Neural cell (in vitro differentiated cells): ENCODE measurements at regions not wholly inside any gene's neighbourhood (a gene's known extent, or its start where the extent isn't known, plus 50 kb on each side); places are given as distances from the start of the nearest gene placed in this dataset.
"Not testable (repeated sequence)": the region's sequence is repeated elsewhere in the genome, so short reads cannot be mapped to it uniquely, and the experiment has no call there.

Source experiments
- H2AFZ ChIP-seq: fragments of 200-600, 300-800 bp; sonication (generic), shearing (Covaris generic); 2 replicates; pipeline ENCODE4 v1.6.0; 2014; ENCODE audit warnings: low read depth, mild to moderate bottlenecking, antibody characterized with exemption, low read length, moderate library complexity
- H3F3A ChIP-seq: fragments of 200-600 bp; shearing (Covaris generic); 2 replicates; pipeline ENCODE4 v1.6.1; 2016; ENCODE audit warnings: mild to moderate bottlenecking, moderate library complexity, mixed read lengths, antibody characterized with exemption, low read length; ENCODE audit not compliant: insufficient read depth, poor library complexity, severe bottlenecking
- H3K27ac ChIP-seq: fragments of 200-600, 300-800 bp; sonication (generic), shearing (Covaris generic); 2 replicates; pipeline ENCODE4 v1.5.1; 2014; ENCODE audit warnings: mild to moderate bottlenecking, low read length, moderate library complexity
- H3K27me3 ChIP-seq: fragments of 300-800, 200-600 bp; sonication (generic), shearing (Covaris generic); 2 replicates; pipeline ENCODE4 v1.6.0; 2014; ENCODE audit warnings: mild to moderate bottlenecking, low read depth, low read length, moderate library complexity; ENCODE audit not compliant: insufficient read depth
- H3K36me3 ChIP-seq: fragments of 300-800, 200-600 bp; sonication (generic), shearing (Covaris generic); 2 replicates; pipeline ENCODE4 v1.5.1; 2014; ENCODE audit warnings: mild to moderate bottlenecking, antibody characterized with exemption, low read length, moderate library complexity; ENCODE audit not compliant: insufficient read depth
- H3K4me2 ChIP-seq: fragments of 300-800, 200-600 bp; sonication (generic), shearing (Covaris generic); 2 replicates; pipeline ENCODE4 v1.6.0; 2014; ENCODE audit warnings: mild to moderate bottlenecking, low read length
- H3K4me3 ChIP-seq: fragments of 300-800, 200-600 bp; sonication (generic), shearing (Covaris generic); 2 replicates; pipeline ENCODE4 v1.5.1; 2014; ENCODE audit warnings: mild to moderate bottlenecking, low read length, moderate library complexity
- H3K79me2 ChIP-seq: fragments of 200-600 bp; shearing (Covaris generic); replicated peaks from 2 replicates; pipeline ENCODE4 v1.6.0; 2014; ENCODE audit warnings: mild to moderate bottlenecking, low read length, moderate library complexity; ENCODE audit not compliant: insufficient read depth
- H3K9ac ChIP-seq: fragments of 300-800, 200-600 bp; sonication (generic), shearing (Covaris generic); 2 replicates; pipeline ENCODE4 v1.6.1; 2016; ENCODE audit warnings: mild to moderate bottlenecking, low read length, mixed read lengths
- H3K9me2 ChIP-seq: fragments of 200-600 bp; shearing (Covaris generic); 2 replicates; pipeline ENCODE4 v1.6.1; 2016; ENCODE audit warnings: mild to moderate bottlenecking, low read length, mixed read lengths; ENCODE audit not compliant: insufficient read depth
- H3K9me3 ChIP-seq: fragments of 200-600, 300-800 bp; sonication (generic), shearing (Covaris generic); 2 replicates; pipeline ENCODE4 v1.6.1; 2016; ENCODE audit warnings: mild to moderate bottlenecking, mixed run types, low read length, moderate library complexity, mixed read lengths
- H4K20me1 ChIP-seq: fragments of 200-600 bp; shearing (Covaris generic); 2 replicates; pipeline ENCODE4 v1.6.1; 2016; ENCODE audit warnings: mild to moderate bottlenecking, mixed run types; ENCODE audit not compliant: insufficient read depth
- EP300 ChIP-seq: fragments of 450-650 bp; conservative IDR thresholded peaks from 2 replicates; pipeline ENCODE4 v1.6.1; 2014; ENCODE audit warnings: antibody characterized with exemption, mild to moderate bottlenecking, moderate library complexity; ENCODE audit not compliant: poor library complexity, severe bottlenecking
- EZH2 ChIP-seq: fragments of 200-600, 300-800 bp; shearing (Covaris generic), sonication (generic); IDR thresholded peaks from 2 replicates; pipeline ENCODE4 v1.6.1; 2014; ENCODE audit warnings: antibody characterized with exemption, low read length, borderline replicate concordance, mild to moderate bottlenecking; ENCODE audit not compliant: insufficient read depth, poor library complexity, severe bottlenecking
- MXI1 ChIP-seq: fragments of 450-650 bp; conservative IDR thresholded peaks from 2 replicates; pipeline ENCODE4 v1.6.1; 2014; ENCODE audit warnings: antibody characterized with exemption, mild to moderate bottlenecking; ENCODE audit not compliant: poor library complexity, severe bottlenecking
- POLR2AphosphoS5 ChIP-seq: IDR thresholded peaks from 2 replicates; pipeline ENCODE4 v1.6.1; 2012
- RAD21 ChIP-seq: fragments of 450-650 bp; conservative IDR thresholded peaks from 2 replicates; pipeline ENCODE4 v1.6.1; 2014; ENCODE audit warnings: antibody characterized with exemption, mild to moderate bottlenecking, moderate library complexity
- REST ChIP-seq: IDR thresholded peaks from 2 replicates; pipeline ENCODE4 v1.6.1; 2012; ENCODE audit warnings: borderline replicate concordance
- SMC3 ChIP-seq: fragments of 450-650 bp; conservative IDR thresholded peaks from 2 replicates; pipeline ENCODE4 v1.6.1; 2014; ENCODE audit warnings: antibody characterized with exemption, mild to moderate bottlenecking, moderate library complexity; ENCODE audit not compliant: poor library complexity
- TAF1 ChIP-seq: IDR thresholded peaks from 2 replicates; pipeline ENCODE4 v1.6.1; 2012; ENCODE audit warnings: low read depth
- TF ChIP-seq, protein P1 (sequence below): fragments of 450-650 bp; IDR thresholded peaks from 2 replicates; pipeline ENCODE4 v1.5.1; 2014; ENCODE audit warnings: antibody characterized with exemption, mild to moderate bottlenecking, moderate library complexity; ENCODE audit not compliant: poor library complexity, severe bottlenecking

DNA sequence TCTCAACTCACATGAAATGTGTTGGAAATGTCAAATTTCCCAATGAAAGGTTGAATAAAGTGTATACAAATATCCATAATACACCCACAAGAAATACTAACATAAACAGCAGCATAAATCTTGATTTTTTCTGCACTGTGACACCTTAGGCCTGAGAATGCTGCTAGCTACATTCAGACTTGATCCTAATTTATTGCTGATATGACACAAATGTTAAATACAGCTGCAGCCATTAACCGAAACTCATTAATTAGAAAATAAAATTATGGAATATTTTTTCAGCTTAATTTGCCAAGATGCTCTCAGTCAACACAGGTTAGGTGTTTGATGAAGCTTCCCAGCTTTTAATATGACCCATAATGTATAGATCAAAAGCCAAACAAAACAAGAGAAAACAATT, 914.3 kb upstream of the C9orf72 start:
- Histone ChIP-seq H3K9ac (no peak overlapping the region), H3K27me3 (no peaks in the 10 kb centered on the region), H3K36me3 (no peaks in the 10 kb centered on the region), H4K20me1 (no peaks in the 10 kb centered on the region), H3F3A (no peaks in the 10 kb centered on the region), H3K9me2 (no peaks in the 10 kb centered on the region), H3K27ac (no peak overlapping the region), H3K9me3 (no peaks in the 10 kb centered on the region), H3K4me3 (no peak overlapping the region), H3K79me2 (no peaks in the 10 kb centered on the region), H3K4me2 (no peak overlapping the region), H2AFZ (no peak overlapping the region)
- TF ChIP-seq REST = no peak
- TF ChIP-seq EZH2 = no peak
- TF ChIP-seq, protein P1, sequence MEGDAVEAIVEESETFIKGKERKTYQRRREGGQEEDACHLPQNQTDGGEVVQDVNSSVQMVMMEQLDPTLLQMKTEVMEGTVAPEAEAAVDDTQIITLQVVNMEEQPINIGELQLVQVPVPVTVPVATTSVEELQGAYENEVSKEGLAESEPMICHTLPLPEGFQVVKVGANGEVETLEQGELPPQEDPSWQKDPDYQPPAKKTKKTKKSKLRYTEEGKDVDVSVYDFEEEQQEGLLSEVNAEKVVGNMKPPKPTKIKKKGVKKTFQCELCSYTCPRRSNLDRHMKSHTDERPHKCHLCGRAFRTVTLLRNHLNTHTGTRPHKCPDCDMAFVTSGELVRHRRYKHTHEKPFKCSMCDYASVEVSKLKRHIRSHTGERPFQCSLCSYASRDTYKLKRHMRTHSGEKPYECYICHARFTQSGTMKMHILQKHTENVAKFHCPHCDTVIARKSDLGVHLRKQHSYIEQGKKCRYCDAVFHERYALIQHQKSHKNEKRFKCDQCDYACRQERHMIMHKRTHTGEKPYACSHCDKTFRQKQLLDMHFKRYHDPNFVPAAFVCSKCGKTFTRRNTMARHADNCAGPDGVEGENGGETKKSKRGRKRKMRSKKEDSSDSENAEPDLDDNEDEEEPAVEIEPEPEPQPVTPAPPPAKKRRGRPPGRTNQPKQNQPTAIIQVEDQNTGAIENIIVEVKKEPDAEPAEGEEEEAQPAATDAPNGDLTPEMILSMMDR = no peak
- TF ChIP-seq RAD21 = no peak
- TF ChIP-seq SMC3 = no peak
- TF ChIP-seq MXI1 = no peak

DNA sequence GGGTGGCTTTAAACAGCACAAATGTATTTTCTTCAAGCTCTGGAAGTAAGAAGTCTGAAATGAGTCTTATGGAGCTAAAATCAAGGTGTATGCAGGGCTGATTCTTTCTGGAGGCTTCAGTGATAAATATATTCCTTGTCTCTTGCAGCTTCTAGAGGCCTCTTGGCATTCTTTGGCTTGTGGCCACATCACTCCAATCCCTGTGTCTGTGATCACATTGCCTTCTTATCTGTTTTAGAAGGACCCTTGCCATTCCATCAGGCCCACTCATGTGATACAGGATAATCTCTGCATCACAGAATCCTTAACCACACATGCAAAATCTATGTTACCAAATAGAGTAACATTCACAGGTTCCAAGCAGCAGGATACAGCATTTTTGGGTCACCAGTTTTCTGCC, 917.8 kb upstream of the C9orf72 start:
- Histone ChIP-seq H3K27me3 (no peaks in the 10 kb centered on the region), H4K20me1 (no peaks in the 10 kb centered on the region), H3K79me2 (no peaks in the 10 kb centered on the region), H3K27ac (no peak overlapping the region), H3K9me2 (no peaks in the 10 kb centered on the region), H3K9me3 (no peaks in the 10 kb centered on the region), H3K4me3 (no peak overlapping the region), H3K4me2 (no peak overlapping the region), H2AFZ (no peak overlapping the region), H3K9ac (no peak overlapping the region), H3K36me3 (no peaks in the 10 kb centered on the region), H3F3A (no peaks in the 10 kb centered on the region)
- TF ChIP-seq TAF1 = no peak
- no peak for TF ChIP-seq MXI1
- TF ChIP-seq RAD21 = no peak
- TF ChIP-seq EZH2 = no peak
- no peak for TF ChIP-seq SMC3
- TF ChIP-seq REST = no peak
- TF ChIP-seq EP300 = no peak
- TF ChIP-seq, protein P1 = no peak
- no peak for TF ChIP-seq POLR2AphosphoS5

- H3F3A ChIP-seq, H4K20me1 ChIP-seq, H2AFZ ChIP-seq, H3K4me3 ChIP-seq, H3K9me3 ChIP-seq, H3K27me3 ChIP-seq, H3K36me3 ChIP-seq, H3K9ac ChIP-seq, H3K9me2 ChIP-seq, H3K4me2 ChIP-seq, H3K79me2 ChIP-seq, H3K27ac ChIP-seq: not testable (repeated sequence)
Measured at GRCh38 chr9:28498168-28498567, 924.9 kb upstream of the C9orf72 start.
